HepG2 (cell line): ENCODE measurements at regions not wholly inside any gene's neighbourhood (a gene's known extent, or its start where the extent isn't known, plus 50 kb on each side); places are given as distances from the start of the nearest gene placed in this dataset.

Source experiments
- ATAC-seq: fragments of 200-7000 bp; cut with Tn5 transposase; 3 replicates; pipeline ENCODE4 v1.9.1; 2020; ENCODE audit warnings: mild to moderate bottlenecking, moderate library complexity
- BruUV-seq: library from RNA; stranded (reverse); fragments of 400-500 nt; replicated peaks from 2 replicates; lab custom pipeline; 2021; lab: Mats Ljungman, UMichigan
- CTCF ChIA-PET: fragments of 300-600 bp; formaldehyde crosslinking; extraction: SDS; loops from one replicate; lab custom pipeline; 2021; ENCODE audit warnings: low total read pairs, inconsistent platforms, low intra/inter-chr PET ratio; lab: Yijun Ruan, JAX
- POLR2A ChIA-PET: fragments of 350-600 bp; sonication (Branson Sonifier 250); formaldehyde crosslinking; loops from one replicate; lab custom pipeline; 2020; ENCODE audit warnings: antibody characterized with exemption, inconsistent platforms; lab: Yijun Ruan, JAX
- DNase-seq: peaks from one replicate; pipeline ENCODE4 v3.0.0-alpha.2; 2015; ENCODE audit warnings: low spot score
- FAIRE-seq: peaks from 3 replicates; lab custom pipeline; 2011; peaks lifted over from hg19 to GRCh38; lab: Jason Lieb, UNC
- H2AFZ ChIP-seq: one replicate; pipeline ENCODE4 v1.6.1; 2011; ENCODE audit warnings: low read length, inconsistent platforms
- H3K27ac ChIP-seq: fragments of 300-600 bp; 3 replicates; pipeline ENCODE4 v1.8.0; 2011; ENCODE audit warnings: mixed run types, mild to moderate bottlenecking, mixed read lengths, low read length, inconsistent platforms; ENCODE audit not compliant: insufficient read depth; ENCODE audit errors: extremely low read length
- H3K27me3 ChIP-seq, 2 experiments: fragments of 200-600 bp in 1 of 2; 2 replicates in 1 of 2; 3 replicates in 1 of 2; pipeline versions ENCODE4 v1.6.0 to v1.8.0; 2011; ENCODE audit warnings: low read length in 2 of 2, mild to moderate bottlenecking in 2 of 2, moderate library complexity in 2 of 2, inconsistent platforms in 1 of 2; ENCODE audit not compliant: insufficient read depth in 2 of 2, control insufficient read depth in 1 of 2
- H3K36me3 ChIP-seq, 2 experiments: fragments of 200-600 bp in 1 of 2; replicated peaks in 1 of 2; 2 replicates in 1 of 2; 3 replicates in 1 of 2; pipeline versions ENCODE4 v1.5.1 to v1.8.0; 2011; ENCODE audit warnings: low read length in 2 of 2, inconsistent platforms in 1 of 2; ENCODE audit not compliant: insufficient read depth in 2 of 2, control insufficient read depth in 1 of 2
- H3K4me1 ChIP-seq: 2 replicates; pipeline ENCODE4 v1.5.1; 2012; ENCODE audit warnings: low read length, inconsistent platforms; ENCODE audit not compliant: insufficient read depth
- H3K4me2 ChIP-seq: 2 replicates; pipeline ENCODE4 v1.6.0; 2011; ENCODE audit warnings: low read depth, low read length, inconsistent platforms
- H3K4me3 ChIP-seq, 3 experiments: fragments of 200-600 bp in 1 of 3; sonication (generic), shearing (Covaris generic) in 1 of 3; replicated peaks in 1 of 3; 2 replicates each; pipeline ENCODE4 v1.5.1; 2011 to 2016; ENCODE audit warnings: low read length in 3 of 3, inconsistent platforms in 2 of 3, low read depth in 2 of 3, mild to moderate bottlenecking in 2 of 3, control low read depth in 1 of 3, mixed read lengths in 1 of 3; ENCODE audit not compliant: insufficient read depth in 1 of 3
- H3K79me2 ChIP-seq: one replicate; pipeline ENCODE4 v1.6.1; 2011; ENCODE audit warnings: low read length, inconsistent platforms; ENCODE audit not compliant: insufficient read depth
- H3K9ac ChIP-seq: 2 replicates; pipeline ENCODE4 v1.6.0; 2011; ENCODE audit warnings: mild to moderate bottlenecking, low read depth, low read length, inconsistent platforms; ENCODE audit not compliant: insufficient read depth
- H3K9me3 ChIP-seq: 2 replicates; pipeline ENCODE4 v1.5.1; 2012; ENCODE audit warnings: mild to moderate bottlenecking, low read length
- H4K20me1 ChIP-seq: 2 replicates; pipeline ENCODE4 v1.6.0; 2011; ENCODE audit warnings: inconsistent platforms, mild to moderate bottlenecking, low read length, moderate library complexity; ENCODE audit not compliant: insufficient read depth
- AFF4 ChIP-seq: sonication (generic); formaldehyde crosslinking; IDR thresholded peaks from 2 replicates; pipeline ENCODE4 v1.4.0; 2020; ENCODE audit warnings: missing genetic modification reagents
- AGO1 ChIP-seq: fragments of 200-400 bp; formaldehyde crosslinking; IDR thresholded peaks from 2 replicates; pipeline ENCODE4 v1.6.1; 2017; ENCODE audit warnings: mild to moderate bottlenecking, low read depth, low read length, moderate library complexity; ENCODE audit not compliant: poor library complexity, severe bottlenecking
- ATF3 ChIP-seq: sonication (generic); formaldehyde crosslinking; IDR thresholded peaks from 2 replicates; pipeline ENCODE4 v1.4.0; 2020; ENCODE audit warnings: missing genetic modification reagents
- DDIT3 ChIP-seq: sonication (generic); formaldehyde crosslinking; IDR thresholded peaks from 2 replicates; pipeline ENCODE4 v1.4.0; 2020; ENCODE audit warnings: mild to moderate bottlenecking, missing genetic modification reagents
- KDM4B ChIP-seq: sonication (generic); formaldehyde crosslinking; IDR thresholded peaks from 2 replicates; pipeline ENCODE4 v1.4.0; 2020; ENCODE audit warnings: missing genetic modification reagents
- MAFF ChIP-seq: IDR thresholded peaks from 2 replicates; pipeline ENCODE4 v1.6.1; 2011; ENCODE audit warnings: low read depth, low read length, improper control_type of control experiment
- MXI1 ChIP-seq: IDR thresholded peaks from 3 replicates; pipeline ENCODE4 v1.6.1; 2012; ENCODE audit warnings: low read depth, low read length, inconsistent platforms, borderline replicate concordance
- SMARCC2 ChIP-seq: fragments of 450-650 bp; IDR thresholded peaks from 2 replicates; pipeline ENCODE4 v1.6.1; 2017; ENCODE audit warnings: antibody characterized with exemption, mild to moderate bottlenecking
- ZMYM4 ChIP-seq: sonication (generic); formaldehyde crosslinking; IDR thresholded peaks from 2 replicates; pipeline ENCODE4 v1.8.1; 2023; ENCODE audit warnings: mild to moderate bottlenecking, missing genetic modification reagents
- ZNF326 ChIP-seq: sonication (generic); formaldehyde crosslinking; IDR thresholded peaks from 2 replicates; pipeline ENCODE4 v1.4.0; 2020; ENCODE audit warnings: missing genetic modification reagents, borderline replicate concordance
- ZNF343 ChIP-seq: sonication (generic); formaldehyde crosslinking; IDR thresholded peaks from 2 replicates; pipeline ENCODE4 v1.4.0; 2020; ENCODE audit warnings: mild to moderate bottlenecking, missing genetic modification reagents
- ZNF891 ChIP-seq: sonication (generic); formaldehyde crosslinking; IDR thresholded peaks from 2 replicates; pipeline ENCODE4 v1.5.0; 2020; ENCODE audit warnings: mild to moderate bottlenecking, missing genetic modification reagents
- WGBS: methylation state at CpG from one replicate; pipeline ENCODE4 v1.1.6; 2017; ENCODE audit warnings: low lambda C conversion rate; 5-methylcytosine and 5-hydroxymethylcytosine counted together
- in situ Hi-C: cut with HindIII; loops from 2 replicates; pipeline ENCODE4 v1.10.0; 2017; ENCODE audit warnings: low pct_unique_long_range_greater_than_20kb; ENCODE audit not compliant: extremely low pct_ligation_motif_present
- intact Hi-C: fragments of 100-400 bp; cut with micrococcal nuclease; formaldehyde crosslinking; loops from one replicate; pipeline ENCODE4 v1.10.0; 2022; ENCODE audit not compliant: unreplicated experiment

GRCh38 chr1:192929597-192929996, 120.8 kb downstream of the RGS2 start:
- in situ Hi-C loops, result no loop called here
- ATAC-seq, result no peak
- Histone ChIP-seq H3K9ac (no peak overlapping the region), H3K4me1 (no peaks in the 10 kb centered on the region)
- BruUV-seq, result no TSS peak
- TF ChIP-seq DDIT3 (no peak), ZNF326 (CRISPR knock-in tag) (no peak), ATF3 (CRISPR knock-in tag) (no peak), ZNF343 (no peak), SMARCC2 (no peak), AGO1 (no peak), KDM4B (CRISPR knock-in tag) (no peak), MAFF (no peak), AFF4 (CRISPR knock-in tag) (no peak), MXI1 (no peak), ZMYM4 (no peak), ZNF891 (CRISPR knock-in tag) (no peak)
- TF ChIP-seq, all 625 proteins: peak for 0
- no peaks in the 10 kb centered on the region for H4K20me1 ChIP-seq
- H3K9me3 ChIP-seq, result no peaks in the 10 kb centered on the region
- FAIRE-seq (no peak), DNase-seq (no peak)
- intact Hi-C loops, result no loop called here
- H3K4me2 ChIP-seq, result no peak overlapping the region
- ChIA-PET POLR2A (no interaction called here), CTCF (no interaction called here)
- no peak overlapping the region for H3K4me3 ChIP-seq
- no peaks in the 10 kb centered on the region for H3K36me3 ChIP-seq
- H2AFZ ChIP-seq, result no peak overlapping the region
- WGBS, result 21% methylated on average over 3 of the region's 3 CpGs
- no peaks in the 10 kb centered on the region for H3K79me2 ChIP-seq
- H3K27me3 ChIP-seq, result no peaks in the 10 kb centered on the region
- no peak overlapping the region for H3K27ac ChIP-seq
